ENCODE measurements at regions not wholly inside any gene's neighbourhood (a gene's known extent, or its start where the extent isn't known, plus 50 kb on each side); places are given as distances from the start of the nearest gene placed in this dataset.

DNA sequence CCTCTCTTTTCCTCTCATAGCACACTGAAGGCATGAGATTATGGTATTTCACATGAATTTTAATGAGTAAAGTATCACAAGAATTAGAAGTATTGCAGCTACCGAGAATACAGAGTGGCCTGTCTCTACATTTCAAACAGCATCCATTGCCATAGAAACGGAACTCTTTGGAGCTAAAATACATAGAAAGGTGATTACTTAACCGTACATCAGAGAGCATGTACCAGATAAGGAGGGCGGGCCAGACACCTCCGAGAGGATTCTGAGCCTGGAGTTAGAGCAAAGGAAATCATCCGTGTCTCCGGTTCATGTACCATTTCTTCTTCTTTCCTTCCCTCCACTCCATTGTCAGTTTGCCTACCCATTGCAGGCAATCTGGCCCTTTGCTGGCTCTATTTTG, 196.7 kb downstream of the KLF6 start:
- TF ChIP-seq, protein P1, sequence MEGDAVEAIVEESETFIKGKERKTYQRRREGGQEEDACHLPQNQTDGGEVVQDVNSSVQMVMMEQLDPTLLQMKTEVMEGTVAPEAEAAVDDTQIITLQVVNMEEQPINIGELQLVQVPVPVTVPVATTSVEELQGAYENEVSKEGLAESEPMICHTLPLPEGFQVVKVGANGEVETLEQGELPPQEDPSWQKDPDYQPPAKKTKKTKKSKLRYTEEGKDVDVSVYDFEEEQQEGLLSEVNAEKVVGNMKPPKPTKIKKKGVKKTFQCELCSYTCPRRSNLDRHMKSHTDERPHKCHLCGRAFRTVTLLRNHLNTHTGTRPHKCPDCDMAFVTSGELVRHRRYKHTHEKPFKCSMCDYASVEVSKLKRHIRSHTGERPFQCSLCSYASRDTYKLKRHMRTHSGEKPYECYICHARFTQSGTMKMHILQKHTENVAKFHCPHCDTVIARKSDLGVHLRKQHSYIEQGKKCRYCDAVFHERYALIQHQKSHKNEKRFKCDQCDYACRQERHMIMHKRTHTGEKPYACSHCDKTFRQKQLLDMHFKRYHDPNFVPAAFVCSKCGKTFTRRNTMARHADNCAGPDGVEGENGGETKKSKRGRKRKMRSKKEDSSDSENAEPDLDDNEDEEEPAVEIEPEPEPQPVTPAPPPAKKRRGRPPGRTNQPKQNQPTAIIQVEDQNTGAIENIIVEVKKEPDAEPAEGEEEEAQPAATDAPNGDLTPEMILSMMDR (IDR thresholded peaks at IDR 0.05): no peak
- no peak for TF ChIP-seq POLR2A (IDR thresholded peaks at IDR 0.05)

Data from suprapubic skin (tissue), 3 donors.